HAP-1 (cell line): ENCODE measurements at regions not wholly inside any gene's neighbourhood (a gene's known extent, or its start where the extent isn't known, plus 50 kb on each side); places are given as distances from the start of the nearest gene placed in this dataset.
A peak's percentile ranks its signal among the peaks of the same experiment; 100 is the strongest.
"Not testable (repeated sequence)": the region's sequence is repeated elsewhere in the genome, so short reads cannot be mapped to it uniquely, and the experiment has no call there.

Experiments used
- DNase-seq, 2 experiments: peaks; one replicate each; pipeline ENCODE4 v3.0.0-alpha.2; 2016 to 2020; ENCODE audit warnings: low spot score in 2 of 2
- H3K27me3 ChIP-seq: fragments of 250-450 bp; sonication (Bioruptor Pico); 2 replicates; pipeline ENCODE4 v1.5.1; 2020; ENCODE audit warnings: low read depth, mild to moderate bottlenecking, moderate library complexity
- H3K36me3 ChIP-seq: fragments of 250-450 bp; sonication (Bioruptor Pico); replicated peaks from 2 replicates; pipeline ENCODE4 v1.5.1; 2020; ENCODE audit warnings: mild to moderate bottlenecking
- H3K4me1 ChIP-seq: fragments of 250-450 bp; sonication (Bioruptor Pico); 2 replicates; pipeline ENCODE4 v1.5.1; 2020; ENCODE audit warnings: mild to moderate bottlenecking
- H3K4me3 ChIP-seq: fragments of 250-450 bp; sonication (Bioruptor Pico); 2 replicates; pipeline ENCODE4 v1.5.1; 2020; ENCODE audit warnings: mild to moderate bottlenecking, moderate library complexity
- H3K9me3 ChIP-seq: fragments of 250-450 bp; sonication (Bioruptor Pico); 2 replicates; pipeline ENCODE4 v1.5.1; 2020; ENCODE audit warnings: mild to moderate bottlenecking, moderate library complexity
- in situ Hi-C: fragments of 300-500 bp; cut with MboI; formaldehyde crosslinking; loops from 3 replicates; pipeline ENCODE4 v1.14.3; 2020; ENCODE audit warnings: low sequenced_read_pairs, inconsistent platforms, mixed read lengths

GRCh38 chr11:71745656-71746055 is 87.3 kb upstream of the DEFB108B start:
- not testable (repeated sequence) for H3K9me3 ChIP-seq, DNase-seq, H3K4me1 ChIP-seq, H3K27me3 ChIP-seq, H3K4me3 ChIP-seq, H3K36me3 ChIP-seq
- in situ Hi-C loops = loop anchor here (25.0 kb wide), 1 partner anchor 108 kb away; no protein-coding TSS in a partner anchor

- H3K4me1 ChIP-seq, H3K9me3 ChIP-seq, DNase-seq, H3K36me3 ChIP-seq, H3K27me3 ChIP-seq, H3K4me3 ChIP-seq: not testable (repeated sequence)
- in situ Hi-C loops = loop anchor here (25.0 kb wide), 1 partner anchor 109 kb away; no protein-coding TSS in a partner anchor
Observed at GRCh38 chr11:71746263-71746662, 86.7 kb upstream of the DEFB108B start.

DNA sequence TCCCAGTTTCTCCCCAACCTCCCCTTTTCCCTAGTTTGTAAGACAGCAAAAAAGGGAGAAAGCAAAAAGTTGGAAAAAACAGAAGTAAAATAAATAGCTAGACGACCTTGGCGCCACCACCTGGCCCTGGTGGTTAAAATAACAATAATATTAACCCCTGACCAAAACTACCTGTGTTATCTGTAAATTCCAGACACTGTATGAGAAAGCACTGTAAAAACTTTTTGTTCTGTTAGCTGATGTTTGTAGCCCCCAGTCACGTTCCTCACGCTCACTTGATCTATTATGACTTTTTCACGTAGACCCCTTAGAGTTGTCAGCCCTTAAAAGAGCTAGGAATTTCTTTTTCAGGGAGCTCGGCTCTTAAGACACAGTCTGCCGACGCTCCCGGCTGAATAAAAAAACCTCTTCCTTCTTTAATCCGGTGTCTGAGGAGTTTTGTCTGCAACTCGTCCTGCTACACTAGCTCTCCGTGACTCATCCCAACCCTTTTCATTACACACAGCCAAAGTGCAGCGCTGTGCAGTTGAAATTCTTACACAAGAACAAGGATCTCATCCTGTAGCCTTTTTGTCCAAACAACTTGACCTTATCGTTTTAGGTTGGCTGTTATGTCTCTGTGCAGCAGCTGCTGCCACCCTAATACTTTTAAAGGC is 83.9 kb upstream of the DEFB108B start:
- DNase-seq, H3K27me3 ChIP-seq, H3K9me3 ChIP-seq, H3K4me1 ChIP-seq, H3K36me3 ChIP-seq, H3K4me3 ChIP-seq: not testable (repeated sequence)
- in situ Hi-C loops = loop anchor here (25.0 kb wide), 1 partner anchor 112 kb away; no protein-coding TSS in a partner anchor

- H3K9me3 ChIP-seq, H3K4me3 ChIP-seq, H3K27me3 ChIP-seq, H3K36me3 ChIP-seq, DNase-seq, in situ Hi-C loops, H3K4me1 ChIP-seq: not testable (repeated sequence)
Observed at GRCh38 chr11:71750908-71751307, 82.1 kb upstream of the DEFB108B start.

- H3K27me3 ChIP-seq, H3K36me3 ChIP-seq, H3K4me3 ChIP-seq, H3K9me3 ChIP-seq, in situ Hi-C loops: not testable (repeated sequence)
- DNase-seq = peak in 1 of 2 experiments; percentile 34
- peaks cover 33% of the 10 kb centered on the region for H3K4me1 ChIP-seq
Observed at GRCh38 chr11:71764695-71765491, 68.1 kb upstream of the DEFB108B start.

DNA sequence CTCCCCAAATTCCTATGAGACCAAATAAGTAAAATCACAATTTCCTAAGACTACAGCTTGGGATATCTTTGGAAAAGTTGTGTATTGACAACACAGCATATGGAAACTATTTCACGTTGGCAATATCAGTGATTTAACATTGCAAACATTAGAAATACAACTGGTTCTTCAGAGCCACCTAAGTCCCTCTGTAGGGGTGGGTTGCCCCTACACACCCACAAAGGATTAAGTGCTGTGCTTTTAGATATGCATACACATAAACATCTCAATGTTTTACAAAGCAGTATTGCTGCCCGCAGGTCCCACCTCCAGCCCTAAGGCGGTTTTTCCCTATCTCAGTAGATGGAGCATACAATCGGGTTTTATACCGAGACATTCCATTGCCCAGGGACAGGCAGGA is 66.0 kb upstream of the DEFB108B start:
- H3K4me3 ChIP-seq, H3K36me3 ChIP-seq, in situ Hi-C loops, H3K9me3 ChIP-seq, H3K27me3 ChIP-seq: not testable (repeated sequence)
- H3K4me1 ChIP-seq = peaks cover 33% of the 10 kb centered on the region
- peak; percentile 61 to 69 for DNase-seq

DNA sequence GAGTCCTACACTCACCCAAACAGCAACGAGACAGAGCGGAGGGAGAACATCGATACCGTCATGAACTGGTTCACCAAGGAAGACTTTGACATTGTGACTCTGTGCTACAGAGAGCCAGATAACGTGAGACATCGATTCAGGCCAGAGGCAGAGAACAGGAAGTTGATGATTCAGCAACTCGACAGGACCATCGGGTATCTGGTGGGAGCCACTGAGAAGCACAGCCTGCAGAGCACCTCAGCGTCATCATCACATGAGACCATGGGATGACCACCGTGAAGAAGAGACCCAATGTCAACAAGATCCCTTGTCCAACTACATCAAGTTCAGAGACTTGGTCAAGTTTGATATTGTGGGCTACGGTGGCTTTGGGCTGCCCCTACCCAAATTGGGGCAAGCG is 60.8 kb upstream of the DEFB108B start:
- in situ Hi-C loops, H3K4me1 ChIP-seq, H3K36me3 ChIP-seq, H3K9me3 ChIP-seq, DNase-seq, H3K4me3 ChIP-seq, H3K27me3 ChIP-seq: not testable (repeated sequence)

DNA sequence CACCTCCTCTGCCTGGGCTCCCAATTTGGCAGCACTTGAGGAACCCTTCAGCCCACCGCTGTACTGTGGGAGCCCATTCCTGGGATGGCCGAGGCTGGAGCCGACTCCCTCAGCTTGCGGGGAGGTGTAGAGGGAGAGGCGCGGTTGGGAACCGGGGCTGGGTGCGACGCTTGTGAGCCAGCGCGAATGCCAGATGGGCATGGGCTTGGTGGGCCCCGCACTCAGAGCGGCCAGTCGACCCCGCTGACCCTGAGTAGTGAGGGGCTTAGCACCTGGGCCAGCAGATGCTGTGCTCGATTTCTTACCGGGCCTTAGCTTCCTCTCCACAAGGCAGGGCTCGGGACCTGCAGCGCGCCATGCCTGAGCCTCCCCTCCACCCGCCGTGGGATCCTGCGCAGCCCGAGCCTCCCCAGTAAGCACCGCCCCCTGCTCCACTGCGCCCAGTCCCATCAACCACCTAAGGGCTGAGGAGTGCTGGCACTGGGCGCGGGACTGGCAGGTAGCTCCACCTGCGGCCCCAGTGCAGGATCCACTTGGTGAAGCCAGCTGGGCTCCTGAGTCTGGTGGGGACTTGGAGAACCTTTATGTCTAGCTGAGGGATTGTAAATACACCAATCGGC is 58.3 kb upstream of the DEFB108B start:
- no peaks in the 10 kb centered on the region for H3K36me3 ChIP-seq
- H3K27me3 ChIP-seq = no peaks in the 10 kb centered on the region
- in situ Hi-C loops = no loop called here
- H3K9me3 ChIP-seq = no peaks in the 10 kb centered on the region
- DNase-seq = no peak
- H3K4me1 ChIP-seq = peaks cover under 1% of the 10 kb centered on the region
- H3K4me3 ChIP-seq = no peak overlapping the region

DNA sequence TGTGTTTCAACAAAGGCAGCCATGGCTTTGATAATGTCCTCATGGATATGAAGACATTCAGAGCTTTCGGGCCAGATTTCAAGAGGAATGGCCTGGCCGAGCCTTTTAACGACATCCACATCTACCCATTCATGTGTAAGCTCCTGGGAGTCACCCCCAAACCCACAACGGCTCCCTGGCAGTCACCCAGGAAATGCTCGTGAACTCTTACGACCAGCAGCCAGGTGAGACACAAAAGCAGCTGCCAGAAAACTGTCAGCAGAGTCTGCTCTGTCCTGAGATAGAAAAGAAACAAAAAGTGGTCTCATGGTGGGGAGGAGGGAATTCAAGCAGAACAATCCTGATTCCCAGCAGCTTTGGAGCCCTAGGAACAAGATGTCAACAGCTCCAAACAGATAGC is 52.9 kb upstream of the DEFB108B start:
- H3K4me3 ChIP-seq, H3K27me3 ChIP-seq, H3K9me3 ChIP-seq, in situ Hi-C loops, DNase-seq, H3K36me3 ChIP-seq: not testable (repeated sequence)
- peaks cover 23% of the 10 kb centered on the region for H3K4me1 ChIP-seq

DNA sequence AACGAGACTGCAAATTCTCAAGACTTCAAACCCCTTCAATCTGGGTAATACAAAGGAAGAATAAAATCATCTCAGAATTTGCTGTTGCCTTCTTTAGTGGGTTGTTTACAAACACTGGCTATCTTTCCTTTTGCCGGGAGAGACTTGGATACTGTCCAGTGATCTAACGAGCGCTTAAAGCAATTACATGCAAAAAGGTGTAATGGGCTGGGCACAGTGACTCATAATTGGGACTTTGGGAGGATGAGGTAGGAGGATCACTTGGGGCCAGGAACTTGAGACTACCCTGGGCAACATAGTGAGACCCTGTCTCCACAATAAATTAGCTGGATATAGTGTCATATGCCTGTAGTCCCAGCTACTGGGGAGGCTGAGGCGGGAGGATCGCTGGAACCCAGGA is 52.2 kb upstream of the DEFB108B start:
- H3K4me1 ChIP-seq = peaks cover 25% of the 10 kb centered on the region
- in situ Hi-C loops, H3K36me3 ChIP-seq, H3K27me3 ChIP-seq, H3K9me3 ChIP-seq, H3K4me3 ChIP-seq: not testable (repeated sequence)
- peak in 1 of 2 experiments; percentile 20 for DNase-seq

GRCh38 chr11:71781491-71781890 is 51.5 kb upstream of the DEFB108B start:
- H3K4me3 ChIP-seq, in situ Hi-C loops: not testable (repeated sequence)
- H3K4me1 ChIP-seq = peaks cover 31% of the 10 kb centered on the region

DNA sequence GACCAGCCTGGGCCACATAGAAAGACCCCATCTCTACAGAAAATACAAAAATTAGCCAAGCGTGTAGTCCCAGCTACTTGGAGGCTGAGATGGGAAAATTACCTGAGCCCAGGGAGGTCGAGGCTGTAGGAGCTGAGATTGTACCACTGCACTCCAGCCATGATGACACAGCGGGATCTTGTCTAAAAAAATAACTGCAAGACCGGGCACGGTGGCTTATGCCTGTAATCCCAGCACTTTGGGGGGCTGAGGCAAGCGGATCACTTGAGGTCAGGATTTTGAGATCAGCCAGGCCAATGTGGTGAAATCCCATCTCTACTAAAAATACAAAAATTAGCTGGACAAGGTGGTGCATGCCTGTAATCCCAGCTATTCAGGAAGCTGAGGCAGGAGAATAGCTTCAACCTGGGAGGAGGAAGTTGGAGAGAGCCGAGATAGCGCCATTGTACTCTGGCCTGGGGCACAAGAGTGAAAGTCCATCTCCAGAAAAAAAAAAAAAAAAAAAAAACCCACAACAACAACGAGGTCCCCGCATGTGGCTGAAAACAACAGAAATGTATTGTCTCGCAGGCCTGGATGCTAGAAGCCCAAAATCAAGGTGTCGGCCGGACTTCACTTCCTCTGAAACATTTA is 50.7 kb upstream of the DEFB108B start:
- H3K4me1 ChIP-seq = peaks cover 31% of the 10 kb centered on the region
- H3K36me3 ChIP-seq, in situ Hi-C loops, H3K4me3 ChIP-seq, H3K9me3 ChIP-seq, H3K27me3 ChIP-seq, DNase-seq: not testable (repeated sequence)

More at GRCh38 chr11:71781491-71781890, 51.5 kb upstream of the DEFB108B start:
- not testable (repeated sequence) for H3K27me3 ChIP-seq, H3K9me3 ChIP-seq, DNase-seq, H3K36me3 ChIP-seq

DNA sequence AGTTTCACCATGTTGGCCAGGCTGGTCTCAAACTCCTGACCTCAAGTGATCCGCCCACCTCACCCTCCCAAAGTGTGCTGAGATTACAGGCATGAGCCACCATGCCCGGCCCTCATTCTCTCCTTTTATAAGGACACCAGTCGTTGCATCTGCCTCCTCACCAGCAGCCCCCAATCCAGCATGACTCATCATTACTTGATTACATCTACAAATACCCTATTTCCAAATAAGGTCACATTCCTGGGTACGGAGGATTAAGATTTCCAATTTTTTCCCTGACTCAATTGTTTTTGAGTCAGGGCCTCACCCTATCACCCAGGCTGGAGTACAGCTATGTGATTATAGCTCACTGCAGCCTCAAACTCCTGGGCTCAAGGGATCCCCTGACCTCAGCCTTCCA is 49.8 kb upstream of the DEFB108B start:
- peaks cover 31% of the 10 kb centered on the region for H3K4me1 ChIP-seq
- H3K36me3 ChIP-seq, H3K4me3 ChIP-seq, H3K27me3 ChIP-seq, in situ Hi-C loops, H3K9me3 ChIP-seq: not testable (repeated sequence)
- peak in 1 of 2 experiments; percentile 45 for DNase-seq
